DMS79 treated with DMSO at 0.1 percent for 48 hours (cell line): ENCODE measurements at regions not wholly inside any gene's neighbourhood (a gene's known extent, or its start where the extent isn't known, plus 50 kb on each side); places are given as distances from the start of the nearest gene placed in this dataset.

Experiments used
- DNase-seq: peaks from one replicate; lab custom pipeline; 2025; lab: John Stamatoyannopoulos, UW

DNA sequence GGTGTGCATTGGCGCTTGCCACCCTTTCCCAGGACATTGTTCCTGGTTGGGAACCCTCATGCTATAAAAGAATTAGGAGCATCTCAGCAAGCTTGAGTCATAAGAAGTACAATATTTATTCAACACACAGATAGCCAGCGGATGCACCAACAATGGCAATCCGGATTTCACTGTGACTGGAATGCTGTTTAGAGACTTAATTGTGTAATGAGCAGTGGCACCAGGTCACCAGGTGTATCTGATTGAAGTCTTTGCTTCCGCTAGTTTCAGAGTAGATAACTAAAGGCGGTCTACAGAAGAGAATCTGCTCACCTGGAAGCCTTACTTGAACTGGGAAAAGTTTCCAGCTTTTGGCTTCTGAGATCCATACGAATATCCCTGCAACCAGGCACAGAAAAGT lies 772.3 kb upstream of the GHITM start:
- no peak for DNase-seq

DNA sequence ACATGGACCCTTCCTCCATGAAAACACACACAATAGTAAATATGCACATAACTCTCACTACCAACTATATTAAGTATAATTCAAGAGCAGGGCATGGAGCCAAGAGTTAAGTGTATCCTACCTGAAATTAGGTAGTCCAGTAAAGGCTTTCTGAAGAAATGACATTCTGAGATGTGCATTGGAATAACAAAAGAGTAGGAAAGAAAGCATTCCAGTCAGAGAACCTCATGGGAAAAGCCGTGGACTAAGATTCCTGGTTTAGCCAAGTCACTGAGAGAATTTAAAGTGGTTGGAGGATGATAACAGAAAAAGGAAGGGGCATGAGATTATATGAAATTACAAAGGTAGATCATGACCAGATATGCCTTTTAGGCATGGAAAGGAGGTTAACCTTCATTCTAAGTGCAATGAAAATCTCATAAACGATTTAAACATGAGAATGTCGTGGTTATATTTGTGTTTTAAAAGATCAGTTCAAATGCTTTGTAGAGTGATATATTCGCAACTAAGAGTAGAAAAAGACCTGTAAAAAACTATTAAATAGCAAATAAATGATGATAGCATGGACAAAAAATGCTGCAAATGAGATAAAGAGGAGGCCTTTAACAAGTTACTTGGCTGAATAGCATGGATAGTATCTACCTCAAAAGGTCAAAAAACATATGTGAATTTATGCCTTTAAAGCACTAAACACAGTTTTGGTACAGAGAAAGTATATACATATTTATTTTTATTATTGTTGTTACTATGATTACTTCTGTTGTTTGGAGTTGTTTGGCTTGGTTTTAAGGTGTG lies 767.4 kb upstream of the GHITM start:
- DNase-seq: no peak

DNA sequence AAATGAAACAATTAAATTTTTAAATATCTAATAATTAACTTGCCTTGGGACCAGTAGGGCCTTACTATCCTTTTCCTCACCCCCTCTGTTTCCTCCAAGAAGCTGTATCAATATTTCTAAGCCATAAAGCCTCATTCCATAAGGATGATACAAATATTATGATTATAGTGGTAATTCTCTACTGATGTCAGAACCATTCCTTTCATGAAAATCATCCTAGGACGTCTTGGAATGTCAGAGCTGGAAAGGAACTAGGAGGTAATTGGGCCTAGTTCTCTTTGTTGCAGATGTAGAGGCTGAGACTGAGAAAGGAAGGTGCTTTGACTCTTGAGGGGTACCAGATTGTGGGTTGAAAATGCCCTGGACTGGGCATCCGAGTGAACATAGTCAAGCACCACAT lies 766.7 kb upstream of the GHITM start:
- DNase-seq: no peak

DNA sequence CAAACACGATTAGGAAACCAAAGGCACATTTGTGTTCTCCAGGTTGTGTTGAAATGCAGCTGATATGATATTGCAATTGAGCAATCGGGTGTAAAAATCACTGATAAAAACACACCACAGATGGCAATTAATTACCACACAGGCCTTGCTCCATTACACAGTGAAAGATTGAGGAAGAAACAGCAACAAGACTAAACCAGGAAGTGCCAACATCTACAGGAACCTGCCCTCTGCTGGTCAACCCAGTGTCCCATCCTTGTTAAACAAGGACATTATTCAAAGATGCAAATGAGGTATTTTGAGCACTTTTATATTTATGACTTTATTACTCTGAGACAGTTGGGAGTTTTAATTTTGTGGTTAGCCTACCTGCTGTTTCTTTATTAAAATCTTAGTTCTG lies 765.6 kb upstream of the GHITM start:
- no peak for DNase-seq

DNA sequence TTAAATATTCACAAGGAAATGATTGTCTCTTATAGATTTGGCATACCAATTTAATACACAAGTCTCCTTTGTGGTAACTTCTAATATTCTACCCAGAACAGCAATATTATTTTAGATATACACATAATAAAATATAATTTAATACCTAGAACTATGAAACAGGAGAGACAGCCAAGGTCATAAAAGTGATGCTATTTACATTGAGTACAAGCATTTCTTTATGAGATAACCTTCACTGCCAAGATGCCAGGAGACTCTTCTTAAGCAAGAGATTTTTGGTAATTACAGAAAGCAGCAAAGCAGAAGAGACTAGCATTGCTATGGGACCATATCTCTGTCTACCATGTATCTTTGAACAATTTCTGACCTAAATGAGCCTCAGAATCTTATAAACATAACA lies 764.6 kb upstream of the GHITM start:
- no peak for DNase-seq

DNA sequence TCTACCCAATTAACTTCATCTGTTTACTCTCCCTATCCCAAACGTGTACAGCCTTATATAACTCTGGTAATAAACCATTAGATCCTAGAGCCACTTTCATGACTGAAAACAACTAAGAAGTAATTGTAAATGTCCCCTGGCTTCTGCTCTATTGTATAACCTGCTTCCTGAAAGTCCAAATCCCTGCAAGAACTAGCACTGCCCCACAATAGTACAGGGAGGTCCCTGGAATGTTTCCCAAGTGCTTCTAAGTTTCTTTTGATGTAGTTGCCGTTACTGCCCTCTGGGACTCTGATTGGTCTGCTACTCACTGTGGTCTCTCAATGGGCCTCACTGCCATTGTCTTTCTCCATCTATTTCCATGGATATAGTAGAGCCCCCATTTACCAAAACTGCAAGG lies 764.0 kb upstream of the GHITM start:
- no peak for DNase-seq

DNA sequence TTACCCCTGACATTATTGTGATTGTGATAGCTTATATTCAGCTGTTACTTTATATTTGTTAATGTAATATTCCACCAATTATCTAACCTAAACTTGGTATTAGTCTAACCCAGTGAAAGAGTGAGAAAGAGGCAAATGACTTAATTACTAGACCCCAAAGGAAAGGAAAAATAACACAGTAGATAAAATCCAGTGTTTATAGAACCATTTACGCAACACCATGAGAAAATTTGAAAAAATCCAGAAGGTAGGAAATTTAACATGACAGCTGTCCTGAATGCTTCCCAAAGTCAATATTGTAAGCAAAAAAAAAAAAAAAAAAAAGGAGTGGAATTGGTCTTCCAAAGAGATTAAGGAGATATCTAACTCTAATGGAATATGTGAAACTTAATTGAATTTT lies 741.5 kb upstream of the GHITM start:
- DNase-seq: no peak

DNA sequence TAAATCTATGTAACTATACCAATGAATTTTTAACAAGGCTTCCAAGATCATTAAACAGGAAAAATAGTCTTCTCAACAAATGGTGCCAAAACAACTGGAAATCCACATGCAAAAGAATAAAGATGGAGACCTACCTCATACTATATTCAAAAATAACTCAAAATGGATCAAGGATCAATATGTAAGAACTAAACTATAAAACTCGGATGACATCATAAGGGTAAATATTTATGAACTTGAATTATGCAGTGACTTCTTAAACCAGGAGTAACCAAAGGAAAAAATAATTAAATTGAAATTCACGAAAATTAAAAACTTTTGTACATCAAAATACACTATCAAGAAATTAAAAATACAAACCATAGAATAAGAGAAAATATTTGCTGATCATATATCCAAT lies 728.7 kb upstream of the GHITM start:
- DNase-seq: no peak

DNA sequence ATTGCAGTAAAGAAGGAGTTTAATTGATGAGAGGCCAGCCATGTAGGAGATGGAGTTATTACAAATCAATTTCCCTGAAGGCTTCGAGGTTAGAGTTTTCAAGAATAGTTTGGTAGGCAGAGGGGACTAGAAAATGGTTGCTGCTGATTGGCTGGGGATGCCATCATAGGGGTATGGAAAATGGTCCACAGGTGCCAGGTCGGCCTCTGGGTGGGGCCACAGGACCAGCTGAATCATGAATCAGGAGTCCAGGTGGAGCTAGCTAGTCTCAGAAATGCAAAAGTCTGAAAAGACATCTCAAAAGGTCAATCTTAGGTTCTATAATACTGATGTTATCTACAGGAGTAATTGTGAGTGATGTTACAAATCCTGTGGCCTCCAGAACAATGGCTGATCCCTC lies 714.0 kb upstream of the GHITM start:
- no peak for DNase-seq

DNA sequence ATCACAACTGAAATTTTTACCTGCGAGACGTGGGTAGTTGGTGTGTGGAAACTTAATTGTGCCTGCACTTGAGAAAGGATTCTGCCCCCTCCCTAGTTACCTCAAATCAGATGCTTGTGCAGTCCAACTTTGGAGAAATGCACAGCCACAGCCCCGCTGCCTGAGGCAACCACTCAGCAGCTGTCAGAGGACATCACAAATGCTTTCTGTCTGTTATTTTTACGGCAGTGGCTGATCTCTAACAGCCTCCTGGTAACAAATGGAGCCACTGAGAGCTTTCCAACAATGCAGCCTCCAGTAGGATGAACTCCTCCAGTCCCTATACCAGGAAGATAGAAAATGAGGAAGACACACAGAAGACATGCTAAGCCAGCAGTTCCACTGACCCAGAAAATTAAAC lies 712.2 kb upstream of the GHITM start:
- no peak for DNase-seq

DNA sequence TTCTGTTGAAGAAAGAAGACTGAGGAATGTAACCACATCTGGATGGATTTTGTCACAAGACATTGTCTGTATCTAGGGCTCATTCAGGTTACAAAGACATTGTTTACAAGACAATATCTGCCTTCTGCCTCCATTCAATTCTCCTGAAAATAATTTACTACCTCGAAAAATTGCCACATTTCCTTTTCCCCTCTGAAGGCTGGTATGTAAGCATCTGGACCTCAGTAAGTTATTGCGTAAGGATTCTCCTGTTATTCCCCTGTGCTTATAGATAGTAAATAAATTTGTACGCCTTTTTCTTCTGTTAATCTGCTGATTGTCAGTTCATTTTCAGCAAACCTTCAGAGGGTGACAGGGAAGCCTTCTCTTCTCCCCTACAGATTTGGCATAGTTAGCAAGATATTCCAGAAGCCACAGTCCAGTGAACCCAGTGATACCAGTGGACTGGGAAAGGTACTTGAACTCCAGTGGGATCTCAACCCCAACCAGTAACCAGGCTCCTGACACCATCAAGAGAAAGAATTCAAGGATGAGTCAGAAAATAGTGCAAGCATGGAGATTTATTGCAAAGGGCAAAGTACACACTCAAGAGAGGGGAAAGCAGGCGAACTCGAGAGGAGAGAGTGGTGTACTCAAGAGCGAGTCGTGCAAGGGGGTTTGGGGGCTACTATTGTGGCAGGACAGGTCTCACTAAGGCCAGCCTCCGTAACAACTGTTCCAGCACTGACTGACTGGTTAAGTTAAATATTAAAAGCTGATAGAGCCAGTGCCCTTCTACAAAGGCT lies 706.9 kb upstream of the GHITM start:
- no peak for DNase-seq

DNA sequence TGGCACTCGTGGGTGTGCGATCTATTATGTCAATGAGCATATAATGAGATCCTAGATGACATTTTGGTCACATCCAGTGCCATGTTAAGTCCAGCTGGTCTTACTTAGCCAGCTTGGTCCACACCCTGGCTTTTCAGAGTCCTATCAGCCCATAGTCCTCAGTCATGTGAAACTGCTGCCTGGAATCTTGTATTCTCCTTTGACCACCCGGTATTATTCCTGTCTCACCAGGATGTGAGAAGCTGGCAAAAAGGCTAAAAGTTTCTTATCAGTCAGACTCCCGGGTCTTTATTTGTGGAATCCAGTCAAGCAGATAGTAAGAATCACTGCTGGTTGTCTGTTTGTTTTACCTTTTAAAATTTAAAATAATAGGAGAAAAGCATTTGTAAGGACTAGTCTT lies 705.6 kb upstream of the GHITM start:
- DNase-seq: no peak

DNA sequence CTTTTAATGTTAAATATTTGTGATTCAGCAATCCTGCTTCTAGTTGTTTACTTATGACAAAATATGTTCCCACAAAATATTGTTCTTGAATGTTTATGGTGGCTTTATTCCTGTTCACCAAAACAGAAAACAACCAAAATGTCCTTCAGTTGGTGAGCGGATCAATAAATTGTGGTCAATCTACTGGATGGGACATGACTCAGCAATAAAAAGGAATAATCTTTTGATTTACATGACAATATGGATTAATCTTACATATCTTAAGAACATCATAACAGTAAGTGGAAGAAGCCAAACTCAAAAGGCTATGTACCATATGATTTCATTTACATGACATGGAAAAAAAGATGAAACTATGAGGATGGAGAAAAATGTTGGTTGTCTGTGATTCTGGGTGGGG lies 691.3 kb upstream of the GHITM start:
- DNase-seq: no peak

DNA sequence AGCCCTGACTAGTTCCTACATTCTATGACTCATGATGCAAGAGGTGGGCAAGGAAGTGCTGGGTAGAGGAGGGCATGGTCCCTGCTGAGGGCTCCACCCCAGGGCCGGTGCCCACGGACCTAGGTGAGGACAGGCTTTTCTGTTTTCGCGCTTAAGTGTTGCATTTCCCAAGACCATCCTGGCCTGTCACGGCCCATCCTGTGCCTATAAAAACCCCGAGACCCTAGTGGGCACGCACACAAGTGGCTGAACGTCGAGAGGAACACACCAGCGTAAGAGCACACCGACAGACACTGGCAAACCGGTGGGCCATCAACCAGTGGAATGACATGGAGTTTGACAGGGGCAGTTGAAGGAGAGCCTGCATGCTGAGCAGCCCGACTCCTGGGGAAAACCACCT lies 680.7 kb upstream of the GHITM start:
- DNase-seq: no peak

DNA sequence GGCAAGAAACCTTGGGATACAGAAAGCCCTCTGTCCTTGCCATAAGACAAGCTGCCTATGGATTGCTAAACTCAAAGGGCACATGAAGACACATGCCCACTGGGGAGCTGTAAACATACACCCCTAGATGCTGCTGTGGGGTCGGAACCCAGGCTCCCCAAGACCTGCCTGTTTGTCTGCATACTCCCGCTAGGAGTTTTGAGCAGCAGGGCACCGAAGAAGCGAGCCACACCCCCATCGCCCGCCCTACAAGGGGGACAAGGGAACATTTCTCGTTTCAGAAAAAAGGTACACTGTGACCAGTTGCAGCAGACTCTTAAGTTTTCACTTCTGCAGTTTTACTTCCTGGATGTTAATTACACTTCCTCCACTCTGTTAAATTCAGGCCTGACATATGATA lies 680.2 kb upstream of the GHITM start:
- no peak for DNase-seq

DNA sequence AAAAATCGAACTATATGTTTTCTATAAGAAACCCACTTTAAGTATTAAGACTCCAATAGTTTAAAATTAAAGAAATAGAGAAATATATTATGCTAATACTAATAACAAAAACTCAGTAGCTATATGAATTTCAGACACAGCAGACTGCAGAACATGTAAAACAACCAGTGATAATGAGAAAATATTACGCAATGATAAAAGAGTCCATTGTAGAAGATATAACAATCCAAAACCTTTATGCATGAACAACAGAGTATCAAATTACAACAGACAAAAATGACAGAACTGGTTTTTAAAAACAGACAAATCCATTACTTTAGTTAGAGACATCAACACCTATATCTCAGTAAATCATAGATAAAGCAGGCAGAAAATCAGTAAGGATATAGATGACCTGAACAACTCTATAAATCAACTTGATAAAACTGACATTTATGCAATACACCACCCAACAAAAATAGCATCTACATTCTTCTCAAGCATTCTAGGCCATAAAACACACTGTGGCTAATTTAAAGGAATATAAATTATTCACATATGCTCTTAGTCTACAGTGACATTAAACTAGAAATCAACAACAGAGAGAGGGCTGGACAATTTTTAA lies 669.5 kb upstream of the GHITM start:
- no peak for DNase-seq

DNA sequence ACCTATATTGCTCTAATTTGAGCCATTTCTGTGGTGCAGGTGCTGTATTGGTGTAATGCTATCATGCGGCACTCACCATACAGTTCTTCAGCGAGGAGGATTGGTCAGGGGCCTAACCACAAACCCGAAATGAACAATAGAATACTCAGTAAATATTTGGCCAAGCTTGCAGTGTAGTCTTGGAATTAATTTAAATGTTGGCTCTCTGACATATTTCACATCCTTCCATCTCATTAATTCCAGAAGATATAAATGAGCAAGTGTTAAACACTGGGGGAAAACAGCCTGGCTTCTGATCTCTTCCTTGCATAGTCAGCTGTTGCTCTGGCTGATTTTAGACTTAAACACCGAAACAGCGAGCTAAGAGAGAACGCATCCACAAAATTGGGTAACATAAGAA lies 663.1 kb upstream of the GHITM start:
- no peak for DNase-seq

DNA sequence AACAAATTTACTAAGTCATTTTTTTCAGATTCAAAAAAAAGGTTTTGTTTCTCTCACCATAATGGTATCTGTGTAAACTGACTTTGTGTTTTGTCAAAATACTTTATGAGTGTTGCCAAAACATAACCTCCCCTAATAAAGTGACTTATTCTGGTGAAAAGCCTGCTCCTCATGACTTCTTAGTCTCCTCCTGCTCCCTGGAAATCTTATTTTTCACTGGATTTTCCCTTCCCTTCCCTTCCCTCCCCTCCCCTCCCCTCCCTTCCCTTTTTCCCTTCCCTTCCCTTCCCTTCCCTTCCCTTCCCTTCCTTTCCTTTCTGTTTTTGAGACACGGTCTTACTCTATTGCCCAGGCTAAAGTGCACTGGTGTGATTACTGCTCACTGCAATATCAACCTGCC lies 650.1 kb upstream of the GHITM start:
- no peak for DNase-seq

DNA sequence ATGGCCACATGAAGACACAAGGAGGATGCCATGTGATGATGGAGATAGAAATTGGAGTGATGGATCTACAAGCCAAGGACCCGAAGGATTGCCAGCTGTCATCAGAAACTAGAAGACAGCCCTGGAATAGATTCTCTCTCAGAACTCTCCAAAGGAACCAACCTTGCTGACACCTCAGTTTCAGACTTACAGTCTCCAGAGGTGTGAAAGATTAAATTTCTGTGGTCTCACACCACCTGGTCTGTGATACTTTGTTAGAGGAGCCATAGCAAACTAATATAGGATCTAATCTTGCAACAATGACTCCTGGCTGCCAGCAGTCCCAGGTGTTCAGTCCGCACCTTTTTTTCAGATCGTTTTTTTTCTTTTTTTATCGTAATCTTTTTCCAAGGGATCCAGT lies 647.3 kb upstream of the GHITM start:
- DNase-seq: no peak

DNA sequence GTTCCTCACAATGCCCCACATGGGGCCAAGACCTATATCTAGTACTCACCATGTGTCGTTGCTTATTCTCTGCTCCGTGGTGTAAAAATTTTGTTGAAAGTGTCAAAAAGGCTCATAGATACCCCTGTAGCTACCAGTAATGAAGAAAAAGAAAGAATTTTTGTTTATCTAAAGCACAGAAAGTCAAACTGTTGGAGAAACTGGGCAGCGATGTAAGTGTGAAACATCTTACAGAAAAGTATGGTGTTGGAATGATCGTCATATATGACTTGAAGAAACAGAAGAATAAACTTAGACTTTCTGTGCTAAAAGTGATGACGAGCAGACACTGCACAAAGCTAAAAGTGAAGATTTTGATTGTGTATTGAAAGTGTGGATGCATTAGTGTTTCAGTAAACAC lies 626.6 kb upstream of the GHITM start:
- DNase-seq: no peak

DNA sequence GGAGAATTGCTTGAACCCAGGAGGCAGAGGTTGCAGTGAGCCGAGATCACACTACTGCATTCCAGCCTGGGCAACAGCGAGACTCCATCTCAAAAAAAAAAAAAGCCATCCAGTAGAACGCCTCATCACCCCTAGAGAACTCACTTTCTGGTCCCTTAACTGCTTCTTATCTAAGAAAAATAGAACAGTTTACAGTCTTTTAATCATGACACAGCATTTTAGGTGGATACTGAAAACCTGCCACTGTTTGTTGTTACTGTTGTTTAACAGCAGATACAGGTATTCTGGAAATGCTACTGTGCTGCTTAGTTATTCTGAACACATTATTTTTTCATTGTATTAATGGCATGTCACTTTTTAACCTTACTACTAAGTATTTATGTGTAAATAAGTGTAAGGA lies 624.3 kb upstream of the GHITM start:
- no peak for DNase-seq

DNA sequence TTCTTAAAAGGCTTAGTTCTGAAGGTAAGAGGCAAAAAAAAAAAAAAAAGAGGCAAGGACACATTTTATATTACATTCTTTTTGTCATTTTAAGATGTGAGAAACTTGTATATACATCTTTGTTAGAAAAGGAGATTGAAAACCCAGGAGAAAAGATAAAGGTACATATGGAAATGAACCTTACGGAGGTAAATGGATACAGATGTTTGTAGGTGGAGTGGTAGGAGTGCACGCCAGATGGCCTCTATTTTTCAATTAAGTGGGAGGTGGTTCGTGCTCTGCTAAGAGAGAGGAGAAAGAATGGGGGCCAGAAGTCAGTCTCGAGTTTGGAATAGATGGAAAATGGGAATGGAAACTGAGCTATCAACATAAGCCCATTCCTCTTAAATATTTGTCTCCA lies 622.5 kb upstream of the GHITM start:
- DNase-seq: no peak

DNA sequence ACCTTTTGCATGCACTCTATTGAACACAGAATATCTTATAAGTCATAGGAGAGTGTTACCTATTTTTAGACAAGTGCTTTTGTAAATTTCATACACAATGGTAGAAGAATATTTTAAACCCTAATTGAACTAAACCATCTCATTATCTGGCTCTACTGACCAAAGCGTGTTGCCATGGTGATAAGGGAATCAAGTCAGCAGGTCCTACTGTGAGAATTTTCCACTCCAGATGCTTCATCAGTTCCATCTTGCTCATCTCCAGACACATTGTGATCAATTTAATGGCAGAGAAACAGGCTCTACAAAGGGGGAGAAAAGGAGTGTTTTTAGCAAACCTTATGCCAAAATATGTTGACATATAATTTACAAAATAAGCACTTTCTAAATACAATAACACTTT lies 621.9 kb upstream of the GHITM start:
- no peak for DNase-seq
